ENCODE measurements at regions not wholly inside any gene's neighbourhood (a gene's known extent, or its start where the extent isn't known, plus 50 kb on each side); places are given as distances from the start of the nearest gene placed in this dataset.

DNA sequence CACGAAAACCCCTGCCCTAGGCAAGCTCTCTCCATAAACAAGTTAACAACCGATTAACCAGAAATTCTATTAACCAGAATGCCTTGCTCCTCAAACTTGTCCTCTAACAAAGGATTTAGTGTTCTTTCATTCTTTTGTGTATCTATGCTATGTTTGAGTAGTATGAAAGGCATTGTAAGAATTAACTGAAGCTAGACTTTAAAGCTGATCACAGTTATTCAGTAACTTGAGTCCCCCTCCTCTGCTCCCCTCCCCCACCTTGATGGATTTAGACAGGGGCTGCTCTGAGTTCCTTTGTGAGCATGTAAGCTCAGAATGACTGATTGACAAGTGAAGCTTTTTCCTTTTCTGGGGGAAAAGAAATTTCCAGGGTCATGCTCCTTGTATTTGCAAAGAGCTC, 257.6 kb downstream of the TTLL7 start:
- WGBS (ENCODE audit: insufficient coverage) = no CpG with 5 or more reads among the region's 2 CpGs
- Histone ChIP-seq H3K9me3 (replicated peaks; ENCODE audit: control insufficient read depth, low read depth, low read length) (no peaks in the 10 kb centered on the region), H3K27me3 (ENCODE audit: control insufficient read depth, insufficient read depth, low read length) (no peaks in the 10 kb centered on the region), H3K4me1 (ENCODE audit: control insufficient read depth, insufficient read depth, low read length) (no peaks in the 10 kb centered on the region), H3K36me3 (ENCODE audit: control insufficient read depth, insufficient read depth, low read length) (no peaks in the 10 kb centered on the region), H3K27ac (ENCODE audit: low read length) (no peak overlapping the region), H3K4me3 (ENCODE audit: low read length) (no peak overlapping the region)
- no peak for DNase-seq

DNA sequence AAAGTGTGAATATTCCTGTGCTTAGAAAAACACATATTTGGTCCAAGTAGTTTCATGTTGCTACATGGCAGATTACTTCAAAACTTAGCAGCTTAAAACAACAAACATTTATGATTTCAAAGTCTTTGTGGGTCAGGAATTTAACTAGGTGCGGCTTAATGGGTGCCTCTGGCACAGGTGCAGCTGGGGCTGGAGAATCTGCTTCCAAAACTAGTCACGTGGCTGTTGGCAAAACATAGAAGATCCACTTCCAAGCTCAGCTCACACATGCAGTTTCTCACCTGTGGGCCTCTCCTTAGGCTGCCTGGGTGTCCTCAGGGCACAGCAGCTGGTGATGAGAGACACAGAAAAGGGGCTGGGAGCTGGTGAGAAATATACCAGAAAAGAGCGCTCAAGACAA, 263.4 kb downstream of the TTLL7 start:
- H3K27ac ChIP-seq (ENCODE audit: low read length) = no peak overlapping the region
- H3K36me3 ChIP-seq (ENCODE audit: control insufficient read depth, insufficient read depth, low read length) = no peaks in the 10 kb centered on the region
- no peaks in the 10 kb centered on the region for H3K4me1 ChIP-seq (ENCODE audit: control insufficient read depth, insufficient read depth, low read length)
- no peaks in the 10 kb centered on the region for H3K9me3 ChIP-seq (replicated peaks; ENCODE audit: control insufficient read depth, low read depth, low read length)
- no peak for DNase-seq
- no peak overlapping the region for H3K4me3 ChIP-seq (ENCODE audit: low read length)
- WGBS (ENCODE audit: insufficient coverage) = 83% methylated on average over 1 of the region's 3 CpGs
- H3K27me3 ChIP-seq (ENCODE audit: control insufficient read depth, insufficient read depth, low read length) = no peaks in the 10 kb centered on the region

DNA sequence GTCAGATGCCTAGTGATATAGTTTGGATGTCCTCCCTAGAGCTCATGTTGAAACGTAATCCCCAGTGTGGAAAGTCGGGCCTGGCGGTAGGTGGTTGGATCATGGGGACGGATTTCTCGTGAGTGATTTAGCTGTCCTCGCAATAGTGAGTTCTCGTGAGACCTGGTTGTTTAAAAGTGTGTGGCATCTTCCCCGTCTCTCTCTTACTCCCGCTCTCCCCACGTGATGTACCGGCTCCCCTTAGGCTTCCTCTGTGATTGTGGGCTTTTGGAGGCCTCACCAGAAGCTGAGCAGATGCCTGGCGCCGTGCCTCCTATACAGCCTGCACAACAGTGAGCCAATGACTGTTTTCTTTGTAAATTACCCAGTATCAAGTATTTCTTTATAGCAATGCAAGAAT, 264.5 kb downstream of the TTLL7 start:
- DNase-seq = no peak
- no peaks in the 10 kb centered on the region for H3K36me3 ChIP-seq (ENCODE audit: control insufficient read depth, insufficient read depth, low read length)
- no peaks in the 10 kb centered on the region for H3K27me3 ChIP-seq (ENCODE audit: control insufficient read depth, insufficient read depth, low read length)
- no peaks in the 10 kb centered on the region for H3K4me1 ChIP-seq (ENCODE audit: control insufficient read depth, insufficient read depth, low read length)
- 74% methylated on average over 8 of the region's 13 CpGs for WGBS (ENCODE audit: insufficient coverage)
- H3K9me3 ChIP-seq (replicated peaks; ENCODE audit: control insufficient read depth, low read depth, low read length) = no peaks in the 10 kb centered on the region
- H3K27ac ChIP-seq (ENCODE audit: low read length) = no peak overlapping the region
- H3K4me3 ChIP-seq (ENCODE audit: low read length) = no peak overlapping the region

DNA sequence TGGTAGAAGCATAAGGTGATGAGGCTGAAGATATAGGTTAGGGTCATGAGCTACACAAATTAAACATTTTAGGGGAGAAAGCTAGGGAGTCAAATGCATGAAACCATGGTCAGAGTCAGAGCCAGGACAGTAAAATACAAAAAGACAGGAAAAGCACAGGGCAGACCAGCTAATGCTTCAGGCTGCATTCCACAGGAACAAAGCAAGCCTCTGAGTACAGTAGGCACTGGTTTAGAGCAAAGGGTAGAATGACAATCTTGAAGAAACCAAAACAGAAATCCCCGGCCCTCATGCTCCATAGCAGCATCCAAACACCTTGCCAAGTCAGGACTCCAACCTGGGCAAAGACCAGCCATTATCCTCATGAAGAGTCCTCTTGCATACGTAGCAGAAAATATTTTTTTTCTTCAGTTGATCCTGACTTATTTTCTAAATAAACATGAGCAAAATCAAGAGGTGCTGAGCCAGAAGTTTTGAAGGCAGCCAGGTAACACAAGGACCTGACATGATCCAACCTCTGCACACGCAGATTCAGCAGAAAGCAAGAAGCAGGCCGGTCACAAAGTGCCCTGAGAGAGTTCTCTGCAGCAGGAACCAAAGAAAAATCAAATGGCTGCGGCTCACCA, 273.1 kb downstream of the TTLL7 start:
- H3K4me3 ChIP-seq (ENCODE audit: low read length) = no peak overlapping the region
- H3K36me3 ChIP-seq (ENCODE audit: control insufficient read depth, insufficient read depth, low read length) = no peaks in the 10 kb centered on the region
- H3K9me3 ChIP-seq (replicated peaks; ENCODE audit: control insufficient read depth, low read depth, low read length) = no peaks in the 10 kb centered on the region
- no peaks in the 10 kb centered on the region for H3K27me3 ChIP-seq (ENCODE audit: control insufficient read depth, insufficient read depth, low read length)
- no peak overlapping the region for H3K27ac ChIP-seq (ENCODE audit: low read length)
- no peak for DNase-seq
- no peaks in the 10 kb centered on the region for H3K4me1 ChIP-seq (ENCODE audit: control insufficient read depth, insufficient read depth, low read length)
- 89% methylated on average over 5 of the region's 5 CpGs for WGBS (ENCODE audit: insufficient coverage)

DNA sequence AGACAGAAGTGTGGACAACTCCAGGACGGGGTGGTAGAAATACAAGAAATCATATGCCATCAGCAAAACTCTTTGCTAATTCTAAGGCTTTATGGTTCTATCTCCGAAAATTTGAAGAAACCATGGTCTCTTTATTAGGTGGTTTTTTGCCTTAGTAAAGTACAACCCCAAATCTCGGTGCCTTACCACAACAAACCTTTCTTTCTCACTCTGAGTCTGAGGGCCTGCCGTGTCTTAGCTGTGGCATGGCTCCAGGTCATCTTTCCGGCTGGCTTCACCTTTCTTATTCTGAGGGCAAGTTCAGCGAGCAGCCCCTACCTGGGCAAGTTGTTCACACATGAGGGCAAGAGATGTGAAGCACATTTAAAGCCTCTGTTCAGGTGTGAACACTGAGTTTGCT, 280.6 kb downstream of the TTLL7 start:
- no peak for DNase-seq
- no peak overlapping the region for H3K4me3 ChIP-seq (ENCODE audit: low read length)
- no peaks in the 10 kb centered on the region for H3K36me3 ChIP-seq (ENCODE audit: control insufficient read depth, insufficient read depth, low read length)
- no peak overlapping the region for H3K27ac ChIP-seq (ENCODE audit: low read length)
- H3K9me3 ChIP-seq (replicated peaks; ENCODE audit: control insufficient read depth, low read depth, low read length) = no peaks in the 10 kb centered on the region
- no peaks in the 10 kb centered on the region for H3K27me3 ChIP-seq (ENCODE audit: control insufficient read depth, insufficient read depth, low read length)
- no peaks in the 10 kb centered on the region for H3K4me1 ChIP-seq (ENCODE audit: control insufficient read depth, insufficient read depth, low read length)
- 78% methylated on average over 4 of the region's 6 CpGs for WGBS (ENCODE audit: insufficient coverage)

DNA sequence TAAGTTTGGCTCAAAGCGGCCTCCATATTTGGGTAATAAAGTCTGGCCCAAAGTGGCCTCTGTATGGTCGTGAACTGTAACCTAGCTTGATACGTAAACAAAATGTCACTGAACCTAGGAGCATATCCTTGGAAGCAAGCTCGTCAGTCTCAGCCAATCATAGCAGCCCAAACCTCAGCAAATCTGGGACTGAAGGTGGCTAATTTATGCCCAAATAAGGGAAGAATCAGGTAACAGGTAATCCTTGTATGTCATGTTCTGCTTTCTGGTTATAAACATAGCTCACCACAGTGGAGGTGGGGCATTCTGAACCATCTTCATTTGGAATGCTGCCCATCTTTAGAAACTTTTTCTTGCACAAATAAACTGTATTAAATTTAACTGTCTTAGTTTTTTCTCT, 281.1 kb downstream of the TTLL7 start:
- DNase-seq = no peak
- 100% methylated on average over 4 of the region's 4 CpGs for WGBS (ENCODE audit: insufficient coverage)
- H3K4me1 ChIP-seq (ENCODE audit: control insufficient read depth, insufficient read depth, low read length) = no peaks in the 10 kb centered on the region
- H3K9me3 ChIP-seq (replicated peaks; ENCODE audit: control insufficient read depth, low read depth, low read length) = no peaks in the 10 kb centered on the region
- H3K4me3 ChIP-seq (ENCODE audit: low read length) = no peak overlapping the region
- no peaks in the 10 kb centered on the region for H3K36me3 ChIP-seq (ENCODE audit: control insufficient read depth, insufficient read depth, low read length)
- H3K27ac ChIP-seq (ENCODE audit: low read length) = no peak overlapping the region
- no peaks in the 10 kb centered on the region for H3K27me3 ChIP-seq (ENCODE audit: control insufficient read depth, insufficient read depth, low read length)

DNA sequence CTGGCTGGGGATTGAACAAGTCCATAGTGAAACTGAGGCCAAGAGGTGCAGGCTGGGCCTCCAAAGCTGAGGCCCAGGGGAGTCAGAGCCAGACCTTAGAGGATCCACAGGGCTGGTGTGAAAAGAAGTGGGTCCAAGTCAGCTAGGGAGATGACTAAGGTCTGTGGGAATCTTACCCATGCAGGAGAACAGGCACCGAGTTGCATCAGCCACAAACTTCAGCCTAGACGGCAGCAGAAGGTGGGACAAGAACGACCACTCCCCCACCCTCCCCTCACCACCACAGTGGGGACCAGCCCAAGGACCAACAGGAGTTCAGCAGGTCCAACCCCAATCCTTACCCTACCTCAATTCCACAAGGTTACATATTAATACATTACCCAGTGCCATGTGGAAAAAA, 282.3 kb downstream of the TTLL7 start:
- Histone ChIP-seq H3K27me3 (ENCODE audit: control insufficient read depth, insufficient read depth, low read length) (no peaks in the 10 kb centered on the region), H3K9me3 (replicated peaks; ENCODE audit: control insufficient read depth, low read depth, low read length) (no peaks in the 10 kb centered on the region), H3K4me3 (ENCODE audit: low read length) (no peak overlapping the region), H3K4me1 (ENCODE audit: control insufficient read depth, insufficient read depth, low read length) (no peaks in the 10 kb centered on the region), H3K27ac (ENCODE audit: low read length) (no peak overlapping the region), H3K36me3 (ENCODE audit: control insufficient read depth, insufficient read depth, low read length) (no peaks in the 10 kb centered on the region)
- 82% methylated on average over 3 of the region's 3 CpGs for WGBS (ENCODE audit: insufficient coverage)
- DNase-seq = no peak

DNA sequence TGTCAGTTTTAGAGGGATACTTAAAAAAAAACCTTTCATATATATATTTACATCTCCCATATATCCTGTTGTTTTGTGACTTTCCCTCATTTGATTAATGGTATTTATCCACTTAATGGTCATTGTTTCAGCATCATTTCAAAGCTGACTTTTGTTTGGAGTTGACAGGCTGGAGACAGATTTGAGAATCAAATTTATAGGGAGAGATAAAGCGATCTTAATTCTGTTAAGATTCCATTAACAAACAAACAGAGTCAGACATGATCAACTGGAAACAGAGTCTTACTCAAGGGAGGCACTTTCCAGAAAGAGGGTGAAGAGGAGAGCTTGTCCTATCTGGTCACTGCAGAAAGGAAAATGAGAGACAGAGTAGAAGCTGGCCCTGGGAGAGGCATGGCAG, 283.4 kb downstream of the TTLL7 start:
- H3K4me1 ChIP-seq (ENCODE audit: control insufficient read depth, insufficient read depth, low read length) = no peaks in the 10 kb centered on the region
- no CpG with 5 or more reads among the region's 1 CpG for WGBS (ENCODE audit: insufficient coverage)
- H3K27me3 ChIP-seq (ENCODE audit: control insufficient read depth, insufficient read depth, low read length) = no peaks in the 10 kb centered on the region
- H3K27ac ChIP-seq (ENCODE audit: low read length) = no peak overlapping the region
- no peaks in the 10 kb centered on the region for H3K36me3 ChIP-seq (ENCODE audit: control insufficient read depth, insufficient read depth, low read length)
- H3K4me3 ChIP-seq (ENCODE audit: low read length) = no peak overlapping the region
- no peak for DNase-seq
- H3K9me3 ChIP-seq (replicated peaks; ENCODE audit: control insufficient read depth, low read depth, low read length) = no peaks in the 10 kb centered on the region

DNA sequence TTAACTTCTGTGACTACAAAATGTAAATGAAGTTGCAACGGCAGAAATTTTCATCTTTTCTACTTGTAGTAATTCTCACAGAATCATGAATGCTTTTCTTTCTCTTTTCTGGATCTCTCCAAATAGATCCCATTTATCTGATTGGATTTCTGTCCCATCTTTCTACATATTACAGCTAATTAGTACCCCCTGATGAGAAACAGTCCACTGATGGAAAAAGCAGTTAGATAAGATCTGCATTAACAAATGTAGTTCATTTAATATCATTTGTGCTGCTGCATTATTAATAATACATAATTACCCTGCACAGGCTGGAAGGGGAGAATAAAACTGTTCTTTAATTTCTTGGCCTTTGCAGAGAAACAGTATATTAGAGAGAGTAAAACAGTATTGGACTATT, 289.3 kb downstream of the TTLL7 start:
- no CpG with 5 or more reads among the region's 1 CpG for WGBS (ENCODE audit: insufficient coverage)
- Histone ChIP-seq H3K4me3 (ENCODE audit: low read length) (no peak overlapping the region), H3K9me3 (replicated peaks; ENCODE audit: control insufficient read depth, low read depth, low read length) (no peaks in the 10 kb centered on the region), H3K36me3 (ENCODE audit: control insufficient read depth, insufficient read depth, low read length) (no peaks in the 10 kb centered on the region), H3K27ac (ENCODE audit: low read length) (no peak overlapping the region), H3K27me3 (ENCODE audit: control insufficient read depth, insufficient read depth, low read length) (no peaks in the 10 kb centered on the region), H3K4me1 (ENCODE audit: control insufficient read depth, insufficient read depth, low read length) (no peaks in the 10 kb centered on the region)
- DNase-seq = no peak

DNA sequence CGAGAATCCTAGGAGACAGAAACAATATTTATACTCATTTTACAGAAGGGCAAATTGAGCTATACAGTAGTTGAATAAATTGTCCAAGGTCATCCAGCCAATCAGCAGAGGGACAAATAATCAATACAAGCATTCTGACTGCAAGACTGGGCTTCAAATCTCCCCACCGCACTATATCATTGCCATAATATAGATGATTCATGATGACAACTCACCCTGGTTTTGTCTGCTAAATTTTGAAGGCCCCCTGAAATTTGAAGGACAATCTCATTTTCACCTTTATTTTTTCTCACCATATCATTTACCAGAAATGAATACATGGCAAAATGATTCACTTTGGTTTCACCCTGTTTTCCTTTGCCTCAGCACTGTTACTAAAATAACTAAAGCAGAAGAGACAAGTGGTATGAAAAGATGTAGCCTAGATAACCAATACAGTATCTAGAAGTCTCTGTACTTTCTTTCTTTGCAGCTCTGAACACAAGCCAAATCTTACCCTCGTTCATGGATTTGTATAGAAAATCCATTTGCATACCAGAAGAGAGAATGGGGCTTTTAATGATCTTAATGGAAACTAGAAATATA, 292.5 kb downstream of the TTLL7 start:
- Histone ChIP-seq H3K27ac (ENCODE audit: low read length) (no peak overlapping the region), H3K4me3 (ENCODE audit: low read length) (no peak overlapping the region), H3K36me3 (ENCODE audit: control insufficient read depth, insufficient read depth, low read length) (no peaks in the 10 kb centered on the region), H3K4me1 (ENCODE audit: control insufficient read depth, insufficient read depth, low read length) (no peaks in the 10 kb centered on the region), H3K9me3 (replicated peaks; ENCODE audit: control insufficient read depth, low read depth, low read length) (no peaks in the 10 kb centered on the region), H3K27me3 (ENCODE audit: control insufficient read depth, insufficient read depth, low read length) (no peaks in the 10 kb centered on the region)
- DNase-seq = no peak
- WGBS (ENCODE audit: insufficient coverage) = 100% methylated on average over 1 of the region's 3 CpGs

DNA sequence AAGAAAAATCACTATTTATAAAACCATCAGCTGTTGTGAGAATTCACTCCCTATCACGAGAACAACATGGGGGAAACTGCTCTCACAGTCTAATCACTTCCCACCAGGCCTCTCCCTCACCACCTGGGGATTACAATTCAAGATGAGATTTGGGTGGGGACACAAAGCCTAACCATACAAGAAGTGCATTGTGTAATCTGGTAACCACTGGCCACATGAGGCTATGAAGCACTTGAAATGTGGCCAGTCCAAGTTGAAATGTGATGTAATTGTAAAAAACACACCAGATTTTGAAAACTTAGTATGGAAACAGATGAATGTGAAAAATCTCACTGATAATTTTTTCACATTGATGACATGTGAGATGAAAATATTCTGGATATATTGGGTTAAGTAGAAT, 293.8 kb downstream of the TTLL7 start:
- H3K27ac ChIP-seq (ENCODE audit: low read length) = no peak overlapping the region
- no peak overlapping the region for H3K4me3 ChIP-seq (ENCODE audit: low read length)
- WGBS (ENCODE audit: insufficient coverage) = no CpG with 5 or more reads among the region's 1 CpG
- H3K4me1 ChIP-seq (ENCODE audit: control insufficient read depth, insufficient read depth, low read length) = no peaks in the 10 kb centered on the region
- no peak for DNase-seq
- H3K36me3 ChIP-seq (ENCODE audit: control insufficient read depth, insufficient read depth, low read length) = no peaks in the 10 kb centered on the region
- H3K9me3 ChIP-seq (replicated peaks; ENCODE audit: control insufficient read depth, low read depth, low read length) = no peaks in the 10 kb centered on the region
- H3K27me3 ChIP-seq (ENCODE audit: control insufficient read depth, insufficient read depth, low read length) = no peaks in the 10 kb centered on the region

Measured in muscle of leg (tissue), 3 donors.